Eye (tissue), 1 donor: ENCODE measurements at regions not wholly inside any gene's neighbourhood (a gene's known extent, or its start where the extent isn't known, plus 50 kb on each side); places are given as distances from the start of the nearest gene placed in this dataset.
A peak's percentile ranks its signal among the peaks of the same experiment; 100 is the strongest.
"Not testable (repeated sequence)": the region's sequence is repeated elsewhere in the genome, so short reads cannot be mapped to it uniquely, and the experiment has no call there.

Source experiments
- DNase-seq: peaks from one replicate; pipeline ENCODE4 v3.0.0-alpha.2; 2015

GRCh38 chr16:85204242-85205010 is 92.2 kb upstream of the CIBAR2 start:
- no peak for DNase-seq

GRCh38 chr16:85205257-85205656 is 93.0 kb upstream of the CIBAR2 start:
- not testable (repeated sequence) for DNase-seq

- DNase-seq = peak; percentile 69
Observed at GRCh38 chr16:85205747-85206471, 93.6 kb upstream of the CIBAR2 start.

- DNase-seq = peak; percentile 80
Observed at GRCh38 chr16:85206472-85207356, 94.4 kb upstream of the CIBAR2 start.

GRCh38 chr16:85207357-85207921 is 95.2 kb upstream of the CIBAR2 start:
- peak; percentile 74 for DNase-seq

- no peak for DNase-seq
Observed at GRCh38 chr16:85208181-85208580, 95.9 kb upstream of the CIBAR2 start.

- DNase-seq = no peak
Observed at GRCh38 chr16:85208643-85209520, 96.6 kb upstream of the CIBAR2 start.

GRCh38 chr16:85209526-85210121 is 97.4 kb upstream of the CIBAR2 start:
- DNase-seq = no peak

GRCh38 chr16:85210423-85211169 is 98.3 kb upstream of the CIBAR2 start:
- DNase-seq = no peak

- no peak for DNase-seq
Observed at GRCh38 chr16:85211271-85211801, 99.1 kb upstream of the CIBAR2 start.

- DNase-seq = no peak
Observed at GRCh38 chr16:85213926-85214675, 101.8 kb upstream of the CIBAR2 start.

- DNase-seq = no peak
Observed at GRCh38 chr16:85215478-85216118, 103.3 kb upstream of the CIBAR2 start.

GRCh38 chr16:85216522-85217375 is 104.5 kb upstream of the CIBAR2 start:
- no peak for DNase-seq

- DNase-seq = peak; percentile 92
Observed at GRCh38 chr16:85220125-85220839, 108.0 kb upstream of the CIBAR2 start.

GRCh38 chr16:85220964-85221731 is 108.9 kb upstream of the CIBAR2 start:
- peak; percentile 90 for DNase-seq

- no peak for DNase-seq
Observed at GRCh38 chr16:85221771-85222154, 109.5 kb upstream of the CIBAR2 start.
